SK-N-SH (cell line): ENCODE measurements at regions not wholly inside any gene's neighbourhood (a gene's known extent, or its start where the extent isn't known, plus 50 kb on each side); places are given as distances from the start of the nearest gene placed in this dataset.

Source experiments
- CTCF ChIA-PET: fragments of 300-600, 350-600 bp; formaldehyde crosslinking; extraction: SDS; loops from one replicate; lab custom pipeline; 2021; lab: Yijun Ruan, JAX
- POLR2A ChIA-PET: fragments of 350-600 bp; sonication (Branson Sonifier 250); formaldehyde crosslinking; extraction: SDS; loops from one replicate; lab custom pipeline; 2020; ENCODE audit warnings: antibody characterized with exemption, inconsistent platforms; lab: Yijun Ruan, JAX
- DNase-seq: peaks from one replicate; pipeline ENCODE4 v3.0.0; 2012
- H2AFZ ChIP-seq: fragments of 200-600 bp; sonication (generic); 2 replicates; pipeline ENCODE4 v1.8.1; 2016; ENCODE audit warnings: antibody characterized with exemption, mild to moderate bottlenecking, low read depth
- H3F3A ChIP-seq: fragments of 200-600 bp; sonication (generic); replicated peaks from 2 replicates; pipeline ENCODE3; 2016; ENCODE audit warnings: antibody characterized with exemption, mild to moderate bottlenecking; ENCODE audit not compliant: insufficient read depth
- H3K27ac ChIP-seq, 2 experiments: fragments of 200-500 bp in 1 of 2; fragments of 200-600 bp in 1 of 2; sonication (Bioruptor generic) in 1 of 2; sonication (generic), shearing (Covaris generic) in 1 of 2; 2 replicates each; pipeline versions ENCODE4 v1.5.1 to v1.6.1; 2014 to 2016; ENCODE audit warnings: low read depth in 2 of 2, inconsistent platforms in 1 of 2, low read length in 1 of 2, mild to moderate bottlenecking in 1 of 2, mixed read lengths in 1 of 2
- H3K27me3 ChIP-seq: fragments of 200-600 bp; sonication (generic), shearing (Covaris generic); 2 replicates; pipeline ENCODE4 v1.6.1; 2016; ENCODE audit warnings: mixed run types; ENCODE audit not compliant: insufficient read depth
- H3K36me3 ChIP-seq, 2 experiments: fragments of 200-500 bp in 1 of 2; fragments of 200-600 bp in 1 of 2; sonication (Bioruptor generic) in 1 of 2; sonication (generic) in 1 of 2; replicated peaks in 1 of 2; 2 replicates each; pipeline versions ENCODE3 to v1.5.1; 2014 to 2016; ENCODE audit warnings: low read length in 1 of 2, mild to moderate bottlenecking in 1 of 2; ENCODE audit not compliant: insufficient read depth in 2 of 2, control insufficient read depth in 1 of 2
- H3K4me1 ChIP-seq, 2 experiments: fragments of 200-500 bp in 1 of 2; fragments of 200-600 bp in 1 of 2; sonication (Bioruptor generic) in 1 of 2; sonication (generic), shearing (Covaris generic) in 1 of 2; 2 replicates each; pipeline versions ENCODE4 v1.5.1 to v1.6.1; 2014 to 2016; ENCODE audit warnings: low read depth in 1 of 2, low read length in 1 of 2, mixed run types in 1 of 2; ENCODE audit not compliant: insufficient read depth in 2 of 2, control insufficient read depth in 1 of 2
- H3K4me2 ChIP-seq: fragments of 200-600 bp; sonication (generic), shearing (Covaris generic); 2 replicates; pipeline ENCODE4 v1.6.1; 2017; ENCODE audit warnings: mixed run types
- H3K4me3 ChIP-seq, 2 experiments: fragments of 200-500 bp in 1 of 2; fragments of 200-600 bp in 1 of 2; sonication (Bioruptor generic) in 1 of 2; sonication (generic), shearing (Covaris generic) in 1 of 2; 2 replicates each; pipeline versions ENCODE4 v1.5.1 to v1.8.1; 2014 to 2016; ENCODE audit warnings: low read depth in 2 of 2, inconsistent platforms in 1 of 2, low read length in 1 of 2, mild to moderate bottlenecking in 1 of 2, mixed read lengths in 1 of 2, moderate library complexity in 1 of 2
- H3K79me2 ChIP-seq: fragments of 200-600 bp; sonication (generic); 2 replicates; pipeline ENCODE4 v1.8.1; 2017; ENCODE audit warnings: mild to moderate bottlenecking; ENCODE audit not compliant: insufficient read depth
- H3K9ac ChIP-seq: fragments of 200-600 bp; sonication (generic); 2 replicates; pipeline ENCODE4 v1.6.1; 2017; ENCODE audit warnings: mixed run types
- H3K9me2 ChIP-seq: fragments of 200-600 bp; sonication (generic); 2 replicates; pipeline ENCODE4 v1.6.1; 2017; ENCODE audit warnings: mixed run types
- H3K9me3 ChIP-seq: fragments of 200-600 bp; sonication (generic); 2 replicates; pipeline ENCODE4 v1.6.1; 2017; ENCODE audit warnings: mixed run types, mild to moderate bottlenecking, moderate library complexity
- H4K20me1 ChIP-seq: fragments of 200-600 bp; sonication (generic); 2 replicates; pipeline ENCODE4 v1.6.1; 2017; ENCODE audit warnings: mild to moderate bottlenecking, mixed run types; ENCODE audit not compliant: insufficient read depth
- CHD2 ChIP-seq: fragments of 150-350 bp; IDR thresholded peaks from 2 replicates; pipeline ENCODE4 v1.6.1; 2018; ENCODE audit warnings: low read length; ENCODE audit not compliant: partially characterized antibody
- EZH2phosphoT487 ChIP-seq: fragments of 200-600 bp; sonication (generic); IDR thresholded peaks from 2 replicates; pipeline ENCODE4 v1.6.1; 2017; ENCODE audit warnings: low read depth, mixed run types, mild to moderate bottlenecking, antibody characterized with exemption, moderate library complexity, borderline replicate concordance
- FOXJ3 ChIP-seq: sonication (generic); formaldehyde crosslinking; IDR thresholded peaks from 2 replicates; pipeline ENCODE4 v1.5.1; 2020; ENCODE audit warnings: mild to moderate bottlenecking, missing genetic modification reagents
- MEF2A ChIP-seq: IDR thresholded peaks from 2 replicates; pipeline ENCODE4 v1.4.0; 2012; ENCODE audit warnings: low read depth, borderline replicate concordance
- NRF1 ChIP-seq: IDR thresholded peaks from 2 replicates; pipeline ENCODE4 v1.6.1; 2012; ENCODE audit warnings: low read depth, mild to moderate bottlenecking, low read length
- PBX3 ChIP-seq: IDR thresholded peaks from 2 replicates; pipeline ENCODE4; 2012
- RAD21 ChIP-seq: IDR thresholded peaks from 2 replicates; pipeline ENCODE4 v1.6.1; 2012; ENCODE audit warnings: mild to moderate bottlenecking, low read length
- RXRA ChIP-seq: IDR thresholded peaks from 2 replicates; pipeline ENCODE4 v1.4.0; 2012; ENCODE audit warnings: low read depth, mild to moderate bottlenecking, borderline replicate concordance
- SMC3 ChIP-seq: IDR thresholded peaks from 2 replicates; pipeline ENCODE4 v1.6.1; 2012; ENCODE audit warnings: low read depth, low read length, improper control_type of control experiment
- USF2 ChIP-seq: fragments of 150-350 bp; IDR thresholded peaks from 2 replicates; pipeline ENCODE4 v1.6.1; 2017; ENCODE audit warnings: antibody characterized with exemption, low read length, low read depth, borderline replicate concordance
- WGBS: methylation state at CpG from one replicate; pipeline ENCODE4 v1.1.6; 2017; ENCODE audit warnings: low lambda C conversion rate; 5-methylcytosine and 5-hydroxymethylcytosine counted together
- TF ChIP-seq, protein P1 (sequence below): IDR thresholded peaks from 2 replicates; pipeline ENCODE4 v1.6.1; 2012; ENCODE audit warnings: mild to moderate bottlenecking, low read depth, low read length, moderate library complexity
- TF ChIP-seq, protein P2 (sequence below): fragments of 150-350 bp; IDR thresholded peaks from 2 replicates; pipeline ENCODE4 v1.6.1; 2016; ENCODE audit warnings: mild to moderate bottlenecking, low read depth, low read length
- TF ChIP-seq, protein P3 (sequence below): IDR thresholded peaks from 2 replicates; pipeline ENCODE4 v1.4.0; 2012; ENCODE audit warnings: low read depth

GRCh38 chr1:199303035-199303434 is 664.2 kb downstream of the PTPRC start (continued):
- TF ChIP-seq MEF2A: no peak
- TF ChIP-seq SMC3: no peak
- TF ChIP-seq, all 33 proteins: peak for 0

GRCh38 chr1:199305053-199305452 is 666.2 kb downstream of the PTPRC start:
- Histone ChIP-seq H3K4me2 (no peak overlapping the region), H3K36me3 (no peaks in the 10 kb centered on the region), H3K27ac (no peak overlapping the region), H3K27me3 (no peaks in the 10 kb centered on the region), H3K79me2 (no peaks in the 10 kb centered on the region), H3F3A (peaks cover 12% of the 10 kb centered on the region), H3K4me3 (no peak overlapping the region), H2AFZ (no peak overlapping the region), H4K20me1 (no peaks in the 10 kb centered on the region), H3K4me1 (peaks cover 0 to 9% of the 10 kb centered on the region in 2 experiments; a peak in 2 of 4 replicates), H3K9me2 (no peaks in the 10 kb centered on the region), H3K9me3 (no peaks in the 10 kb centered on the region), H3K9ac (no peak overlapping the region)
- no peak for DNase-seq
- TF ChIP-seq, protein P1, sequence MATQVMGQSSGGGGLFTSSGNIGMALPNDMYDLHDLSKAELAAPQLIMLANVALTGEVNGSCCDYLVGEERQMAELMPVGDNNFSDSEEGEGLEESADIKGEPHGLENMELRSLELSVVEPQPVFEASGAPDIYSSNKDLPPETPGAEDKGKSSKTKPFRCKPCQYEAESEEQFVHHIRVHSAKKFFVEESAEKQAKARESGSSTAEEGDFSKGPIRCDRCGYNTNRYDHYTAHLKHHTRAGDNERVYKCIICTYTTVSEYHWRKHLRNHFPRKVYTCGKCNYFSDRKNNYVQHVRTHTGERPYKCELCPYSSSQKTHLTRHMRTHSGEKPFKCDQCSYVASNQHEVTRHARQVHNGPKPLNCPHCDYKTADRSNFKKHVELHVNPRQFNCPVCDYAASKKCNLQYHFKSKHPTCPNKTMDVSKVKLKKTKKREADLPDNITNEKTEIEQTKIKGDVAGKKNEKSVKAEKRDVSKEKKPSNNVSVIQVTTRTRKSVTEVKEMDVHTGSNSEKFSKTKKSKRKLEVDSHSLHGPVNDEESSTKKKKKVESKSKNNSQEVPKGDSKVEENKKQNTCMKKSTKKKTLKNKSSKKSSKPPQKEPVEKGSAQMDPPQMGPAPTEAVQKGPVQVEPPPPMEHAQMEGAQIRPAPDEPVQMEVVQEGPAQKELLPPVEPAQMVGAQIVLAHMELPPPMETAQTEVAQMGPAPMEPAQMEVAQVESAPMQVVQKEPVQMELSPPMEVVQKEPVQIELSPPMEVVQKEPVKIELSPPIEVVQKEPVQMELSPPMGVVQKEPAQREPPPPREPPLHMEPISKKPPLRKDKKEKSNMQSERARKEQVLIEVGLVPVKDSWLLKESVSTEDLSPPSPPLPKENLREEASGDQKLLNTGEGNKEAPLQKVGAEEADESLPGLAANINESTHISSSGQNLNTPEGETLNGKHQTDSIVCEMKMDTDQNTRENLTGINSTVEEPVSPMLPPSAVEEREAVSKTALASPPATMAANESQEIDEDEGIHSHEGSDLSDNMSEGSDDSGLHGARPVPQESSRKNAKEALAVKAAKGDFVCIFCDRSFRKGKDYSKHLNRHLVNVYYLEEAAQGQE: no peak
- no peak for TF ChIP-seq PBX3
- TF ChIP-seq RXRA: no peak
- TF ChIP-seq CHD2: no peak
- TF ChIP-seq NRF1: no peak
- TF ChIP-seq, protein P2, sequence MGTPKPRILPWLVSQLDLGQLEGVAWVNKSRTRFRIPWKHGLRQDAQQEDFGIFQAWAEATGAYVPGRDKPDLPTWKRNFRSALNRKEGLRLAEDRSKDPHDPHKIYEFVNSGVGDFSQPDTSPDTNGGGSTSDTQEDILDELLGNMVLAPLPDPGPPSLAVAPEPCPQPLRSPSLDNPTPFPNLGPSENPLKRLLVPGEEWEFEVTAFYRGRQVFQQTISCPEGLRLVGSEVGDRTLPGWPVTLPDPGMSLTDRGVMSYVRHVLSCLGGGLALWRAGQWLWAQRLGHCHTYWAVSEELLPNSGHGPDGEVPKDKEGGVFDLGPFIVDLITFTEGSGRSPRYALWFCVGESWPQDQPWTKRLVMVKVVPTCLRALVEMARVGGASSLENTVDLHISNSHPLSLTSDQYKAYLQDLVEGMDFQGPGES: no peak
- no peak for TF ChIP-seq EZH2phosphoT487
- TF ChIP-seq, protein P3, sequence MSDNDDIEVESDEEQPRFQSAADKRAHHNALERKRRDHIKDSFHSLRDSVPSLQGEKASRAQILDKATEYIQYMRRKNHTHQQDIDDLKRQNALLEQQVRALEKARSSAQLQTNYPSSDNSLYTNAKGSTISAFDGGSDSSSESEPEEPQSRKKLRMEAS: no peak
- no peak for TF ChIP-seq USF2
- TF ChIP-seq RAD21: no peak
- no peak for TF ChIP-seq SMC3
- TF ChIP-seq FOXJ3 (CRISPR knock-in tag): no peak
- WGBS: 78% methylated on average over 2 of the region's 2 CpGs
- ChIA-PET CTCF (no interaction called here), POLR2A (no interaction called here)
